IMR-90 (cell line): ENCODE measurements at regions not wholly inside any gene's neighbourhood (a gene's known extent, or its start where the extent isn't known, plus 50 kb on each side); places are given as distances from the start of the nearest gene placed in this dataset.

ENCODE experiments used
- CTCF ChIP-seq: conservative IDR thresholded peaks from 2 replicates; pipeline ENCODE4 v1.5.1; 2012; ENCODE audit warnings: mild to moderate bottlenecking, low read depth, low read length, improper control_type of control experiment
- MAZ ChIP-seq: IDR thresholded peaks from 2 replicates; pipeline ENCODE4 v1.6.1; 2012; ENCODE audit warnings: low read depth, mild to moderate bottlenecking, low read length, improper control_type of control experiment, moderate library complexity, borderline replicate concordance
- NFE2L2 ChIP-seq: fragments of 150-350 bp; IDR thresholded peaks from 2 replicates; pipeline ENCODE4 v1.6.1; 2016; ENCODE audit warnings: low read depth, mild to moderate bottlenecking, low read length
- POLR2A ChIP-seq: IDR thresholded peaks from 2 replicates; pipeline ENCODE4 v1.6.1; 2012; ENCODE audit warnings: mild to moderate bottlenecking, low read depth, low read length

DNA sequence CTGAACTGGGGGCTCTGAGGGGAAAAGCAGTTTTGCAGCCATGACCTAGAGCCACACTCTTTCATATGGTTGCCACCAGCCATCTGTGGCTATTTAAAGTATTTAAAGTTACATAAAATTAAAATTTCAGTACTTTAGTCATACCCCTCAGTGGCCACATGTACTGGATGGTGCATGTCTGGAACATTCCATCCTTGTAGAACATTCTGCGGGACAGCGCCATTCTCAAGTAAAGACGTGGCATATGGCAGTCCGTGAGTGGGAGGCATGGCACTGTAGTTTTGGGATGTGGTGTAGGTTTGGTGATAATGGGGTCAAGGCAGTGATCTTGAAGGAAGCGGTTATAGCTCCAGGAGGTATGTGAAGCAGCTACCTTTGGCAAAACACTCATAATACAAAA, 61.4 kb upstream of the NFIL3 start:
- TF ChIP-seq CTCF (no peak), MAZ (no peak), NFE2L2 (no peak), POLR2A (no peak)
